ENCODE measurements at regions not wholly inside any gene's neighbourhood (a gene's known extent, or its start where the extent isn't known, plus 50 kb on each side); places are given as distances from the start of the nearest gene placed in this dataset.

DNA sequence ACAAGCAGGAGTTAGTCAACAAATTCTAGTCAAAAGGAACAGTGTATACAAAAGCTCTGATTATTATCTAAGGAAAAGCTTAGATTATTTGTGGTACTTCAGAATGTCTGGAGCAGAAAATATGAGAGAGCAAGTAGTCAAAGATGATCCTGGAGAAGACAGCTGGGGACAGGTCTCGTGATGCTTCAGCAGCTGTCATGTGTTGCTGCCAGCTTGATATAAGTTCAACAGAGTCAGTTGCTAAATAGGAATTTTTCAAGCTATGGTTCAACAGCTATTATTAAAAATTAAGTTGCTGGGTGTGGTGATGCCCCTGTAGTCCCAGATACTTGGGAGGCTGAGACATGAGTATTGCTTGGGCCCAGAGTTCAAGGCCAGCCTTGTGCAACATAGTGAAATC is 240.0 kb upstream of the RHOBTB1 start:
- TF ChIP-seq CTCF (conservative IDR thresholded peaks at IDR 0.05; ENCODE audit: low read depth, low read length) (no peak), EZH2 (IDR thresholded peaks at IDR 0.05; ENCODE audit: borderline replicate concordance, low read depth, low read length, poor library complexity, severe bottlenecking) (no peak)
